Cerebellar nuclear complex (tissue), 1 donor: ENCODE measurements at regions not wholly inside any gene's neighbourhood (a gene's known extent, or its start where the extent isn't known, plus 50 kb on each side); places are given as distances from the start of the nearest gene placed in this dataset.
"Not testable (repeated sequence)": the region's sequence is repeated elsewhere in the genome, so short reads cannot be mapped to it uniquely, and the experiment has no call there.

Source experiments
- DNase-seq, 2 experiments: peaks; one replicate each; lab custom pipeline; 2025; lab: John Stamatoyannopoulos, UW

GRCh38 chr13:104567114-104567513, 1500.9 kb upstream of the SLC10A2 start:
- DNase-seq, result no peak

DNA sequence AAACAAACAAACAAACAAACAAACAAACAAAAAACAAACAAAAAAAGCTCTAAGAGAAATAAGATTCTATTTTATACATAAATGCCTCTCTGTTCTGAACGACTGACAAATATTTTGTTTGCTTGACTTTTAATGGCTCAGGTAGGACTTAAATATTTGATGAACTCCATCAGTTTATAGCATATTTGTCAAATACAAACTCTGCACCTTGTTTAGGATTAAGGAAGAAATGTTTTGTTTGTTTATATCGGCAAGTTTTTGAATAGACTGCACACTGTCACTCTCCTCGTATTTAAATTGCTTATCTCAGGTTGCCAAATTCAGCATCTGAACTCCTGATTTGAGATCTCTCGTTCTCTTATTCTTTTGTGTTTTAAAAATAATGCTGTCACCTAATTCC, 1499.7 kb upstream of the SLC10A2 start:
- DNase-seq, result no peak

- no peak for DNase-seq
Observed at GRCh38 chr13:104553896-104554295, 1487.7 kb upstream of the SLC10A2 start.

- DNase-seq, result no peak
Observed at GRCh38 chr13:104553186-104553585, 1487.0 kb upstream of the SLC10A2 start.

DNA sequence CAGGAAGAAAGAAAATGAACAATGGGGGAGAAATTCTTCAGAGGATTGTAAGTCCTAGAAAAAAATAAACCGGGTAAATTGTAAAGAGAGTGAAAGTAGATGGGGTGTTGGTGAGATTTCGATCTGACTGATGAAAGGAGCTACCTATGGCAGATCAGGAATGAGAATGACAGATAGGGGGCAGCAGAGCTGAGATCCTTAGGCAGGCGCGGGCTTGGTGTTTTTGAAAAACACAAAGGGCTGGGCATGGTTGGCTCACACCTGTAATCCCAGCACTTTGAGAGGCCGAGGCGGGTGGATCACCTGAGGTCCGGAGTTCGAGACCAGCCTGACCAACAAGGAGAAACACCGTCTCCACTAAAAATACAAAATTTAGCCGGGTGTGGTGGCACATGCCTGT, 1468.6 kb upstream of the SLC10A2 start:
- no peak for DNase-seq

GRCh38 chr13:104532132-104532531, 1465.9 kb upstream of the SLC10A2 start:
- DNase-seq, result no peak

DNA sequence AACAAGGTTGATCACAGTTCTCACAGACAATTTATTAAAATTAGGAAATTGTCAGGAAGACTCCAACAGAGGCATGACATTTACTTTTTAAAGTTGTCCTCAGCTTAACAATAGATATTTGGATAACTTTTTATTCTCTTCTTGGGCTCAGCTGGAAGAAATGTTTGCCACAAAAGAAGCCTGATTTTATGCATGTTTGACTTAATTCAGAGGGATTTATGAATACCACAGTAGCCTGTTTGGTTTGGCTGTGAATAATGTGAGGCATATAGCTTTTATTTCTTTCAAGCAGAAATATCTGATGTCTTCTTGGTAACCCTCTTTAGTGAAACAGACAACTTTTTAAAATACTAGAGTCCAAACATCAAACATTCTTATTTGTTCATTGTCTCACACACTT, 1464.5 kb upstream of the SLC10A2 start:
- no peak for DNase-seq

DNA sequence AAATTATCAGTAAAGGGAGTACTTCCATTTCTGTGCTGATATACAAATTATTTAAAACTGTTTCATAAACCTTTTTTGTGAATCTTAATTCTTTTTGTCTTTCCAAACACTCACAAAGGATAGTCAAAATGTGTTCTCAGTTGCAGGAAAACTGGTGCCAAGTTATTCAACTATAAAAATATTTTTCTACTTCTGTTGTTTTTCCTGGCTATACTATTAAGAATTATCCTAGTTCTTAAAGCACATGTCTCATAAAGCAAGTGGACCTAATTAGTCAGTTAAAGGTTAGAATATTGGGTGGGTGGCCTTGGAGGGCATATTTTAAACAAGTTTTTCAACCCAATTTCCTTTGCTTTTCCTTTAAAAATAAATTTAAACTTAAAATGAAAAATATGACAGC, 1460.3 kb upstream of the SLC10A2 start:
- DNase-seq, result no peak

DNA sequence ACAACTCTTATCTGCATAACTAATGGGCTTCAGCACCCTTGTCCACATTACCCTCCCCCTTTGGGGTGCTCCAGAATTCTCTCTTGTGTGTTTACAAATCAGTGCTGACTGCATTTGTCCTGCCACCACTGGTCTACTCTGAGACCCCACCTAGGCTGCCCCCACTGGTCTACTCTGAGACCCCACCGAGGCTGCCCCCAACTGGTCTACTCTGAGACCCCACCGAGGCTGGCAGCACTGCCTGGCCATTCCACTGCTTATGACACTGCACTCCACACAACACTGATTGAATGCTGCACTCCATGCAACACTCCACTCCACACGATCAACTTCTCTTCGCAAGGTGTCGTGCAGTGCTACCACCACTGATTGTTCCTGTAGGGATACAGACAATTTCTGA, 1459.2 kb upstream of the SLC10A2 start:
- no peak for DNase-seq

GRCh38 chr13:104522235-104523072, 1456.2 kb upstream of the SLC10A2 start:
- DNase-seq, result no peak

- no peak for DNase-seq
Observed at GRCh38 chr13:104510422-104510821, 1444.2 kb upstream of the SLC10A2 start.

GRCh38 chr13:104493502-104493901, 1427.3 kb upstream of the SLC10A2 start:
- DNase-seq, result not testable (repeated sequence)

DNA sequence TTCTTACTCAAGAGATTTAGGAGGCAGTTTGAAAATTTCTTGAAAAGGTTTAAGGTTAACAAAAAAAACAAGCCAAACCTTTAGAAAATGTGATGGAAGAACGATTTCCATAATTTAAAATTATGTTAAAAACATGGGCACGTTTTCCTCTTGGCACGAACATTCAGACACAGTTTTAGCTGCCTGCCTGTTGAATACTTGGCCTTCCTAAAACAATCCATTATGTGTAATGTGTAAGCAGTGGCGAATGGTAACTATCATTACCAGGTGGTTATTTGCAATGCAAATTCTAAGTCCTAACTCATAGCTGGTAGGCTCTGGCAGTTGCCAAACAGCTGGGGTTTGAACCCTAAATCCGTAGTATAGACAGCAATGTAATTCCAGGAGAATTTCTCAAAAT, 1425.7 kb upstream of the SLC10A2 start:
- DNase-seq, result no peak

- DNase-seq, result no peak
Observed at GRCh38 chr13:104487006-104487405, 1420.8 kb upstream of the SLC10A2 start.

DNA sequence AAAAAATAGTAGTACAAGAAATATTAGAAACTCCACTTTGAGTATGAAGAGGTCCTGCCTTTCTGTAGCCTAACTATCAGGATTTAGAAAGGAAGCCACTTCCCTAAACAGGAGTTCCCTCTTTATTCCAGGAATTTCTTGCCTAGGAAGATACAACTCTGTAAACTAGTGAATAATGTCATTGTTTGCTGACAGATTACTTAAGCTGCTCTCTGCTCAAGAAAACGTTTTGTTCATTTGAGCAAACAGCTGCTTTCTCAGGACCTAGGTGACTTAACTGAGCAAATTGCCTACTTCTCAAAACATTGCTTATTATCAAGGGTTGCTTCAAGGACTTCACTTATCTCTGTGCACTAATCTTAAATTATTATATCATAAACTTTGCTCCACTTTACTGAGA, 1419.4 kb upstream of the SLC10A2 start:
- no peak for DNase-seq

DNA sequence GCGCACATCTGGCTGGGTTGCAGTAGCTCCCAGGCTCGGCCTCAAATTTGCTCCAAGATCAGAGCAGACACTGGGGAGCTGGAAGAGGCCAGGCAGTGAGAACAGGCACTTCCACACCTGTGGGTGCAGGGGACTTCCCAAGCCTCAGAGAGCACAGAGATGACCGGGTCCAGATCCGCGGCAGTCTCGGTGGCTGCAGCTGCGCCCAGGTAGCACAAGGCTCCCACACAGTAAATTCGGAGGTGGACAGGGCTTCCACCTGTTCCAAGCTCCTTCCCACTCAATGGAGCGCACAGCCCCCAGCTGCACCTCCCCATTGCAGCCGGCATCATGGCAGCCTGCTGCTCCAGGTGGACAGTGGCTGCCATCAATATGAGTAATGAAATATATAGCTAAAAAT, 1417.4 kb upstream of the SLC10A2 start:
- DNase-seq, result no peak

DNA sequence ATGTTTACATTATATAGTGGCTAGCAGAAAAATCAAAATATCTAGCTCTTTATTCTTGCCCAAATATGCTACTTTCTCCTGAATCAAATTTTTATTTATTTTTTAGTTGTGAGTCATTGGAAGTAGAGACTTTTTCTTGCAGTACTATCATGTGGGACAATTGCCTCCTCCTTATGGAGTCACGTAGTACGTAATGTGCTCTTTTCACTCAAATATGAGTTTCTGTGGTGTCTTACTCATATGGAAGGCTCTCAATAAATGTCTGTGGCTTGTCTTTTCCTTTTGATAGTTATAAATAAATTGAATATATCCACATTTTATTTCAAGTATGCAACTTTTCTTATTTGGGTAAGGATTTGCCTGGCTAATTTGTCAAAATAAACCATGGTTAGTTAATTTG, 1411.0 kb upstream of the SLC10A2 start:
- no peak for DNase-seq

- DNase-seq, result no peak
Observed at GRCh38 chr13:104473936-104474335, 1407.7 kb upstream of the SLC10A2 start.

- DNase-seq, result no peak
Observed at GRCh38 chr13:104466016-104466415, 1399.8 kb upstream of the SLC10A2 start.

DNA sequence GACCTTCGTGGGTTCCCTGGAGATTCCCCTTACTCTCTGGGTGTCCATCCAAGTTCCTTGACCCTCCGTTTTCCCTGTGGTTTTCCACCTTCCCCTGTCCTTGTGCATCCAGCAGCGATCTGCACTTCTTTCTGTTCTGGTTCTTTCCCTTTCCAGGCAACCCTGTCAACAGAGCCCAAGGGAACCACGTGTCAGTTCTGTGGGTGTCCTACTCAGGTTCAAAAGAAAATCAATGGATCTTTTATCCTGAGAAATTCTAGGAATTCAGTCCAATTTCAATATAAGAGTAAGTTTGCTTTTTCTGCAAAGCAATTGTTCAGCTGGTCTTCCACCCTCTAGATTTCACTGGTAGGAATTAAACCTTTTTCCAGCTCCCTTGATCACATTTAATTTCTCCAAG, 1394.8 kb upstream of the SLC10A2 start:
- no peak for DNase-seq

GRCh38 chr13:104460554-104460953, 1394.3 kb upstream of the SLC10A2 start:
- DNase-seq, result no peak

- DNase-seq, result no peak
Observed at GRCh38 chr13:104450006-104450405, 1383.8 kb upstream of the SLC10A2 start.

GRCh38 chr13:104447348-104447747, 1381.1 kb upstream of the SLC10A2 start:
- DNase-seq, result no peak

- no peak for DNase-seq
Observed at GRCh38 chr13:104442536-104442935, 1376.3 kb upstream of the SLC10A2 start.
